ENCODE measurements at regions not wholly inside any gene's neighbourhood (a gene's known extent, or its start where the extent isn't known, plus 50 kb on each side); places are given as distances from the start of the nearest gene placed in this dataset.

- DNase-seq: no peak
These were observed 102.4 kb upstream of the FRY start for GRCh38 chr13:31929031-31929770.

GRCh38 chr13:31930490-31930889 is 101.1 kb upstream of the FRY start:
- no peak for DNase-seq

- DNase-seq: no peak
These were observed 100.6 kb upstream of the FRY start for GRCh38 chr13:31930901-31931522.

- no peak for DNase-seq
These were observed 94.1 kb upstream of the FRY start for GRCh38 chr13:31937436-31937835.

GRCh38 chr13:31940076-31940475 is 91.5 kb upstream of the FRY start:
- no peak for DNase-seq

GRCh38 chr13:31943591-31943990 is 88.0 kb upstream of the FRY start:
- DNase-seq: peak in 2 of 3 experiments; percentile 19 to 77

- DNase-seq: peak in 1 of 3 experiments; percentile 7
These were observed 87.1 kb upstream of the FRY start for GRCh38 chr13:31944262-31945160.

- DNase-seq: peak; percentile 37 to 76 (median 75)
These were observed 86.2 kb upstream of the FRY start for GRCh38 chr13:31945202-31945961.

- DNase-seq: peak in 1 of 3 experiments; percentile 23
These were observed 85.3 kb upstream of the FRY start for GRCh38 chr13:31946091-31946770.

GRCh38 chr13:31947105-31947504 is 84.5 kb upstream of the FRY start:
- peak in 1 of 3 experiments; percentile 4 for DNase-seq

- DNase-seq: no peak
These were observed 84.1 kb upstream of the FRY start for GRCh38 chr13:31947506-31947905.

GRCh38 chr13:31949486-31949885 is 82.1 kb upstream of the FRY start:
- no peak for DNase-seq

- DNase-seq: no peak
These were observed 81.3 kb upstream of the FRY start for GRCh38 chr13:31950111-31950815.

- peak in 1 of 3 experiments; percentile 30 for DNase-seq
These were observed 80.3 kb upstream of the FRY start for GRCh38 chr13:31951215-31951678.

GRCh38 chr13:31952641-31953380 is 78.8 kb upstream of the FRY start:
- DNase-seq: no peak

- no peak for DNase-seq
These were observed 76.5 kb upstream of the FRY start for GRCh38 chr13:31955101-31955500.

- no peak for DNase-seq
These were observed 75.8 kb upstream of the FRY start for GRCh38 chr13:31955741-31956140.

- no peak for DNase-seq
These were observed 74.5 kb upstream of the FRY start for GRCh38 chr13:31956980-31957644.

GRCh38 chr13:31957772-31958171 is 73.8 kb upstream of the FRY start:
- no peak for DNase-seq

Measured in NCI-H1417 (cell line).